SIG-M5 treated with dmso at 0.1 percent for 504 hours (cell line): ENCODE measurements at regions not wholly inside any gene's neighbourhood (a gene's known extent, or its start where the extent isn't known, plus 50 kb on each side); places are given as distances from the start of the nearest gene placed in this dataset.
A peak's percentile ranks its signal among the peaks of the same experiment; 100 is the strongest.

Source experiments
- DNase-seq: peaks from one replicate; lab custom pipeline; 2025; ENCODE audit not compliant: unreplicated experiment; lab: John Stamatoyannopoulos, UW

- no peak for DNase-seq
Observed at GRCh38 chr4:136575146-136575545, 957.1 kb downstream of the PCDH18 start.

GRCh38 chr4:136573460-136573859 is 958.8 kb downstream of the PCDH18 start:
- DNase-seq = no peak

GRCh38 chr4:136571315-136571714 is 961.0 kb downstream of the PCDH18 start:
- no peak for DNase-seq

- no peak for DNase-seq
Observed at GRCh38 chr4:136562834-136563233, 969.5 kb downstream of the PCDH18 start.

GRCh38 chr4:136558940-136559494 is 973.3 kb downstream of the PCDH18 start:
- no peak for DNase-seq

GRCh38 chr4:136557396-136557795 is 974.9 kb downstream of the PCDH18 start:
- DNase-seq = no peak

GRCh38 chr4:136554033-136554432 is 978.3 kb downstream of the PCDH18 start:
- DNase-seq = no peak

GRCh38 chr4:136551753-136552152 is 980.5 kb downstream of the PCDH18 start:
- DNase-seq = no peak

GRCh38 chr4:136540747-136541146 is 991.5 kb downstream of the PCDH18 start:
- no peak for DNase-seq

- no peak for DNase-seq
Observed at GRCh38 chr4:136528131-136528530, 1004.2 kb downstream of the PCDH18 start.

- DNase-seq = no peak
Observed at GRCh38 chr4:136526517-136526916, 1005.8 kb downstream of the PCDH18 start.

GRCh38 chr4:136524039-136524438 is 1008.3 kb downstream of the PCDH18 start:
- DNase-seq = no peak

- DNase-seq = no peak
Observed at GRCh38 chr4:136516371-136516770, 1015.9 kb downstream of the PCDH18 start.

GRCh38 chr4:136505020-136505419 is 1027.3 kb downstream of the PCDH18 start:
- DNase-seq = peak; percentile 5

GRCh38 chr4:136495851-136496250 is 1036.4 kb downstream of the PCDH18 start:
- DNase-seq = no peak

- DNase-seq = no peak
Observed at GRCh38 chr4:136495076-136495475, 1037.2 kb downstream of the PCDH18 start.

GRCh38 chr4:136489101-136489500 is 1043.2 kb downstream of the PCDH18 start:
- no peak for DNase-seq

- no peak for DNase-seq
Observed at GRCh38 chr4:136484996-136485395, 1047.3 kb downstream of the PCDH18 start.

- no peak for DNase-seq
Observed at GRCh38 chr4:136476753-136477152, 1055.5 kb downstream of the PCDH18 start.

- DNase-seq = no peak
Observed at GRCh38 chr4:136471051-136471450, 1061.2 kb downstream of the PCDH18 start.

- DNase-seq = no peak
Observed at GRCh38 chr4:136465691-136466090, 1066.6 kb downstream of the PCDH18 start.

GRCh38 chr4:136463941-136464340 is 1068.4 kb downstream of the PCDH18 start:
- no peak for DNase-seq

GRCh38 chr4:136461533-136461932 is 1070.8 kb downstream of the PCDH18 start:
- no peak for DNase-seq

GRCh38 chr4:136458326-136458725 is 1074.0 kb downstream of the PCDH18 start:
- no peak for DNase-seq
